PFSK-1 (cell line): ENCODE measurements at regions not wholly inside any gene's neighbourhood (a gene's known extent, or its start where the extent isn't known, plus 50 kb on each side); places are given as distances from the start of the nearest gene placed in this dataset.

Source experiments
- FOXP2 ChIP-seq: optimal IDR thresholded peaks from 2 replicates; pipeline ENCODE3; 2011; ENCODE audit warnings: borderline replicate concordance, control low read depth, inconsistent platforms; ENCODE audit not compliant: insufficient read depth; ENCODE audit errors: extremely low read length, extremely low read depth
- POLR2AphosphoS5 ChIP-seq: IDR thresholded peaks from 2 replicates; pipeline ENCODE4 v1.6.1; 2012; ENCODE audit warnings: low read depth, mild to moderate bottlenecking, control low read depth, low read length, moderate library complexity
- SIN3A ChIP-seq: IDR thresholded peaks from 2 replicates; pipeline ENCODE4 v1.6.1; 2012; ENCODE audit warnings: mild to moderate bottlenecking, low read length, moderate library complexity, borderline replicate concordance; ENCODE audit not compliant: insufficient read depth
- TAF1 ChIP-seq: IDR thresholded peaks from 2 replicates; pipeline ENCODE4 v1.6.1; 2012; ENCODE audit warnings: low read length, control low read depth, borderline replicate concordance; ENCODE audit not compliant: insufficient read depth
- TF ChIP-seq, protein P1 (sequence below), 2 experiments: IDR thresholded peaks; 2 replicates each; pipeline versions ENCODE4 v1.6.1 to v1.8.0; 2011 to 2012; ENCODE audit warnings: low read depth in 2 of 2, low read length in 2 of 2, control low read depth in 1 of 2, inconsistent platforms in 1 of 2, mild to moderate bottlenecking in 1 of 2, moderate library complexity in 1 of 2; ENCODE audit not compliant: insufficient read depth in 1 of 2

DNA sequence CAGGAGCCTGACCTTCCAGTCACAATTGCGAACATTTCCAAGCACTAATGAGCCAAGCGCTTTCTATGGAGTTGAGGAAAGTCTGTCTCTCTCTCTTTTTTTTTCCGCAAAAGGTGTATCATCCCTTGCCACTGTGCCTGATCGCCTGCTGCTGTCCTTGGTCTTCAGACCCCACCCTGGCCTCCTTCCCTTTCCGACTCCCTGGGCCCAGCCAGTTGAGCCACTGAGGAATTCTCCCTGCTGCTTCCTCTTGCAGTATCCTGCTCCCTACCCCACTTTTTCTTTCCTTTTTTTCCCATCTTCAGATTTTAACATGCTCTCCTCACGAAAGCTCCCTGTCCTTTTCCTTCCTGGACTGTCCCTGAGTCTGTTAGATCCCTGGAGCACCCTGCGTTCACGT, 396.5 kb upstream of the C2CD4B start:
- TF ChIP-seq, protein P1, sequence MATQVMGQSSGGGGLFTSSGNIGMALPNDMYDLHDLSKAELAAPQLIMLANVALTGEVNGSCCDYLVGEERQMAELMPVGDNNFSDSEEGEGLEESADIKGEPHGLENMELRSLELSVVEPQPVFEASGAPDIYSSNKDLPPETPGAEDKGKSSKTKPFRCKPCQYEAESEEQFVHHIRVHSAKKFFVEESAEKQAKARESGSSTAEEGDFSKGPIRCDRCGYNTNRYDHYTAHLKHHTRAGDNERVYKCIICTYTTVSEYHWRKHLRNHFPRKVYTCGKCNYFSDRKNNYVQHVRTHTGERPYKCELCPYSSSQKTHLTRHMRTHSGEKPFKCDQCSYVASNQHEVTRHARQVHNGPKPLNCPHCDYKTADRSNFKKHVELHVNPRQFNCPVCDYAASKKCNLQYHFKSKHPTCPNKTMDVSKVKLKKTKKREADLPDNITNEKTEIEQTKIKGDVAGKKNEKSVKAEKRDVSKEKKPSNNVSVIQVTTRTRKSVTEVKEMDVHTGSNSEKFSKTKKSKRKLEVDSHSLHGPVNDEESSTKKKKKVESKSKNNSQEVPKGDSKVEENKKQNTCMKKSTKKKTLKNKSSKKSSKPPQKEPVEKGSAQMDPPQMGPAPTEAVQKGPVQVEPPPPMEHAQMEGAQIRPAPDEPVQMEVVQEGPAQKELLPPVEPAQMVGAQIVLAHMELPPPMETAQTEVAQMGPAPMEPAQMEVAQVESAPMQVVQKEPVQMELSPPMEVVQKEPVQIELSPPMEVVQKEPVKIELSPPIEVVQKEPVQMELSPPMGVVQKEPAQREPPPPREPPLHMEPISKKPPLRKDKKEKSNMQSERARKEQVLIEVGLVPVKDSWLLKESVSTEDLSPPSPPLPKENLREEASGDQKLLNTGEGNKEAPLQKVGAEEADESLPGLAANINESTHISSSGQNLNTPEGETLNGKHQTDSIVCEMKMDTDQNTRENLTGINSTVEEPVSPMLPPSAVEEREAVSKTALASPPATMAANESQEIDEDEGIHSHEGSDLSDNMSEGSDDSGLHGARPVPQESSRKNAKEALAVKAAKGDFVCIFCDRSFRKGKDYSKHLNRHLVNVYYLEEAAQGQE (IDR thresholded peaks at IDR 0.05; ENCODE audit: insufficient read depth in 1 of 2, low read depth in 2 of 2, low read length in 2 of 2) = no peak
- TF ChIP-seq TAF1 = no peak
- TF ChIP-seq POLR2AphosphoS5 = no peak
- TF ChIP-seq SIN3A = no peak
- no peak for TF ChIP-seq FOXP2

- TF ChIP-seq SIN3A = no peak
- no peak for TF ChIP-seq POLR2AphosphoS5
- no peak for TF ChIP-seq TAF1
- no peak for TF ChIP-seq FOXP2
- TF ChIP-seq, protein P1 (IDR thresholded peaks at IDR 0.05; ENCODE audit: insufficient read depth in 1 of 2, low read depth in 2 of 2, low read length in 2 of 2) = no peak
Observed at GRCh38 chr15:62564886-62565633, 400.0 kb upstream of the C2CD4B start.

DNA sequence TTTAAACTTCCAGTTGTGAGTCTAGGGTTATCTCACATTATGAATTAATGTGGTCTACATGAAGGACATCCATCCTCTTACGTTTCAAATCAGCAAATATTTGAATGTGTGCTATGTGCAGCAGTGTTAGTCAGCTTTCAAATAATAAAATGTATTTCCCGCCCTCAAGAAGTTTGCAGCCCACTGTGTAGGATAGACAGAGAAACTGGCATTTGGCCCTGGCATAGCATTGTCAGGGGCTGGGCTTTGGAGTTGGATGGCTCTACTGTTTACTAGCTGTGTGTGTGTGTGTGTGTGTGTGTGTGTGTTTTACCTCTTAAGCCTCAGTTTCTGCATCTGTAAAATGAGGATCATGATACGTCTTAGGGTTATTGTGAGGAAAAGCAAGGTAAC, 400.5 kb upstream of the C2CD4B start:
- TF ChIP-seq TAF1 = no peak
- TF ChIP-seq FOXP2 = no peak
- no peak for TF ChIP-seq SIN3A
- no peak for TF ChIP-seq POLR2AphosphoS5
- TF ChIP-seq, protein P1 (IDR thresholded peaks at IDR 0.05; ENCODE audit: insufficient read depth in 1 of 2, low read depth in 2 of 2, low read length in 2 of 2) = no peak

GRCh38 chr15:62566248-62566647, 401.2 kb upstream of the C2CD4B start:
- no peak for TF ChIP-seq SIN3A
- no peak for TF ChIP-seq TAF1
- TF ChIP-seq, protein P1 (IDR thresholded peaks at IDR 0.05; ENCODE audit: insufficient read depth in 1 of 2, low read depth in 2 of 2, low read length in 2 of 2) = no peak
- TF ChIP-seq POLR2AphosphoS5 = no peak

GRCh38 chr15:62567501-62567900, 402.4 kb upstream of the C2CD4B start:
- TF ChIP-seq, protein P1 (IDR thresholded peaks at IDR 0.05; ENCODE audit: insufficient read depth in 1 of 2, low read depth in 2 of 2, low read length in 2 of 2) = no peak
- TF ChIP-seq SIN3A (no peak), FOXP2 (no peak), POLR2AphosphoS5 (no peak), TAF1 (no peak)
